CD14-positive monocyte (primary cell): ENCODE measurements at regions not wholly inside any gene's neighbourhood (a gene's known extent, or its start where the extent isn't known, plus 50 kb on each side); places are given as distances from the start of the nearest gene placed in this dataset.

Experiments used
- DNase-seq, 3 donors: peaks; one replicate each; pipeline ENCODE4 v3.0.0-alpha.2; 2011 to 2022
- H2AFZ ChIP-seq: 2 replicates; pipeline ENCODE4 v1.6.0; 2012; ENCODE audit warnings: mild to moderate bottlenecking, low read depth, low read length, inconsistent platforms; ENCODE audit not compliant: insufficient read depth, poor library complexity, severe bottlenecking
- H3K27ac ChIP-seq, 2 donors: 1 replicate in 1 of 2; 2 replicates in 1 of 2; pipeline ENCODE4 v1.5.1; 2012 to 2013; ENCODE audit warnings: low read length in 2 of 2, control low read depth in 1 of 2, inconsistent platforms in 1 of 2, low read depth in 1 of 2, mild to moderate bottlenecking in 1 of 2
- H3K27me3 ChIP-seq, 2 donors: one replicate each; pipeline versions ENCODE4 v1.6.0 to v1.6.1; 2011 to 2013; ENCODE audit warnings: low read length in 2 of 2; ENCODE audit not compliant: control insufficient read depth in 2 of 2, insufficient read depth in 2 of 2
- H3K36me3 ChIP-seq, 2 donors: replicated peaks in 1 of 2; 1 replicate in 1 of 2; 2 replicates in 1 of 2; pipeline versions ENCODE4 v1.5.1 to v1.6.1; 2012 to 2013; ENCODE audit warnings: low read length in 2 of 2, control low read depth in 1 of 2, inconsistent platforms in 1 of 2, mild to moderate bottlenecking in 1 of 2; ENCODE audit not compliant: insufficient read depth in 2 of 2, control insufficient read depth in 1 of 2
- H3K4me1 ChIP-seq, 2 donors: 1 replicate in 1 of 2; 2 replicates in 1 of 2; pipeline versions ENCODE4 v1.5.1 to v1.6.1; 2012 to 2013; ENCODE audit warnings: low read length in 2 of 2, control low read depth in 1 of 2, inconsistent platforms in 1 of 2, mild to moderate bottlenecking in 1 of 2, moderate library complexity in 1 of 2; ENCODE audit not compliant: insufficient read depth in 2 of 2, control insufficient read depth in 1 of 2
- H3K4me2 ChIP-seq: replicated peaks from 2 replicates; pipeline ENCODE3; 2012; ENCODE audit warnings: low read length, moderate library complexity, mild to moderate bottlenecking; ENCODE audit not compliant: poor library complexity, severe bottlenecking; ENCODE audit errors: extremely low read depth
- H3K4me3 ChIP-seq, 3 experiments: fragments of 200-600 bp in 1 of 3; sonication (generic) in 1 of 3; replicated peaks in 1 of 3; 1 replicate in 2 of 3; 2 replicates in 1 of 3; pipeline ENCODE4 v1.5.1; 2011 to 2013; ENCODE audit warnings: low read length in 3 of 3, mild to moderate bottlenecking in 3 of 3, control low read depth in 2 of 3, low read depth in 2 of 3, inconsistent platforms in 1 of 3, moderate library complexity in 1 of 3
- H3K79me2 ChIP-seq: 2 replicates; pipeline ENCODE4 v1.6.0; 2012; ENCODE audit warnings: mild to moderate bottlenecking, control low read depth, inconsistent platforms, low read length, moderate library complexity; ENCODE audit not compliant: insufficient read depth
- H3K9ac ChIP-seq: 2 replicates; pipeline ENCODE4 v1.6.0; 2017; ENCODE audit warnings: low read length, mild to moderate bottlenecking; ENCODE audit not compliant: insufficient read depth, poor library complexity, severe bottlenecking
- H3K9me3 ChIP-seq, 2 donors: replicated peaks in 1 of 2; 1 replicate in 1 of 2; 2 replicates in 1 of 2; pipeline versions ENCODE4 v1.5.1 to v1.6.1; 2012 to 2013; ENCODE audit warnings: low read length in 2 of 2, control low read depth in 1 of 2; ENCODE audit not compliant: control insufficient read depth in 1 of 2, insufficient read depth in 1 of 2
- H4K20me1 ChIP-seq: 2 replicates; pipeline ENCODE4 v1.6.0; 2012; ENCODE audit warnings: mild to moderate bottlenecking, low read length, control low read depth, moderate library complexity; ENCODE audit not compliant: insufficient read depth
- H3K27ac Mint-ChIP-seq, 7 donors: one replicate each; pipeline ENCODE4 v1.8.0; 2020; ENCODE audit warnings: mild to moderate bottlenecking in 7 of 7, mixed read lengths in 7 of 7, moderate library complexity in 6 of 7, inconsistent platforms in 2 of 7
- H3K27me3 Mint-ChIP-seq, 3 donors: one replicate each; pipeline ENCODE4 v1.8.0; 2021 to 2022; ENCODE audit warnings: low read depth in 3 of 3, mild to moderate bottlenecking in 3 of 3, mixed read lengths in 3 of 3, moderate library complexity in 3 of 3, inconsistent platforms in 1 of 3
- H3K36me3 Mint-ChIP-seq, 2 donors: one replicate each; pipeline ENCODE4 v1.8.0; 2020; ENCODE audit warnings: mixed read lengths in 2 of 2, inconsistent platforms in 1 of 2, mild to moderate bottlenecking in 1 of 2
- H3K4me1 Mint-ChIP-seq: one replicate; pipeline ENCODE4 v1.8.0; 2020; ENCODE audit warnings: mild to moderate bottlenecking, mixed read lengths
- H3K4me3 Mint-ChIP-seq, 2 donors: one replicate each; pipeline ENCODE4 v1.8.0; 2020; ENCODE audit warnings: mild to moderate bottlenecking in 2 of 2, mixed read lengths in 2 of 2, moderate library complexity in 1 of 2
- H3K9me3 Mint-ChIP-seq, 7 donors: one replicate each; pipeline ENCODE4 v1.8.0; 2020 to 2022; ENCODE audit warnings: mixed read lengths in 7 of 7, mild to moderate bottlenecking in 6 of 7, moderate library complexity in 6 of 7, inconsistent platforms in 2 of 7
- CTCF ChIP-seq: fragments of 200-600 bp; IDR thresholded peaks from one replicate; pipeline ENCODE4 v1.8.0; 2022; ENCODE audit warnings: antibody characterized with exemption, mild to moderate bottlenecking
- WGBS: methylation state at CpG from one replicate; pipeline ENCODE4 v1.1.5; 2013; ENCODE audit warnings: missing lambda C conversion rate; ENCODE audit not compliant: insufficient coverage; 5-methylcytosine and 5-hydroxymethylcytosine counted together
- intact Hi-C, 2 donors: fragments of 100-400 bp; cut with micrococcal nuclease; formaldehyde crosslinking; loops; one replicate each; pipeline versions ENCODE4 v1.15.0 to v1.15.1; 2023

- H3K9me3 Mint-ChIP-seq: peaks cover 0 to 2% (median 0%) of the 10 kb centered on the region in 7 donors
- no peaks in the 10 kb centered on the region for H3K4me1 Mint-ChIP-seq
- no peaks in the 10 kb centered on the region for H3K4me1 ChIP-seq
- H4K20me1 ChIP-seq: no peaks in the 10 kb centered on the region
- H3K27me3 ChIP-seq: no peaks in the 10 kb centered on the region
- H3K36me3 Mint-ChIP-seq: no peaks in the 10 kb centered on the region
- no peak overlapping the region for H3K4me3 Mint-ChIP-seq
- DNase-seq: no peak
- no peaks in the 10 kb centered on the region for H3K79me2 ChIP-seq
- intact Hi-C loops: no loop called here
- no peak overlapping the region for H3K27ac Mint-ChIP-seq
- no peak overlapping the region for H3K4me3 ChIP-seq
- H3K4me2 ChIP-seq: no peak overlapping the region
- H3K27me3 Mint-ChIP-seq: peaks cover 0 to 2% (median 1%) of the 10 kb centered on the region in 3 donors
- H3K9me3 ChIP-seq: no peaks in the 10 kb centered on the region
- no peak for TF ChIP-seq CTCF
- WGBS: 100% methylated on average over 2 of the region's 3 CpGs
- no peaks in the 10 kb centered on the region for H3K36me3 ChIP-seq
- H2AFZ ChIP-seq: no peak overlapping the region
- no peak overlapping the region for H3K27ac ChIP-seq
- no peak overlapping the region for H3K9ac ChIP-seq
These were observed 137.6 kb downstream of the NPR3 start for GRCh38 chr5:32848681-32849080.

GRCh38 chr5:32850817-32851496 is 139.8 kb downstream of the NPR3 start:
- H3K27me3 ChIP-seq: no peaks in the 10 kb centered on the region
- Mint-ChIP-seq H3K27me3 (peaks cover 0 to 2% (median 1%) of the 10 kb centered on the region in 3 donors), H3K36me3 (no peaks in the 10 kb centered on the region), H3K27ac (no peak overlapping the region), H3K4me1 (no peaks in the 10 kb centered on the region), H3K9me3 (peaks cover 0 to 3% (median 0%) of the 10 kb centered on the region in 7 donors), H3K4me3 (no peak overlapping the region)
- DNase-seq: no peak
- H3K4me3 ChIP-seq: no peak overlapping the region
- H3K79me2 ChIP-seq: no peaks in the 10 kb centered on the region
- H4K20me1 ChIP-seq: no peaks in the 10 kb centered on the region
- no peak overlapping the region for H2AFZ ChIP-seq
- 95% methylated on average over 4 of the region's 5 CpGs for WGBS
- H3K27ac ChIP-seq: no peak overlapping the region
- no peaks in the 10 kb centered on the region for H3K9me3 ChIP-seq
- H3K9ac ChIP-seq: no peak overlapping the region
- intact Hi-C loops: no loop called here
- TF ChIP-seq CTCF: no peak
- H3K4me2 ChIP-seq: no peak overlapping the region
- no peaks in the 10 kb centered on the region for H3K4me1 ChIP-seq
- no peaks in the 10 kb centered on the region for H3K36me3 ChIP-seq
